Immature natural killer cell (primary cell): ENCODE measurements at regions not wholly inside any gene's neighbourhood (a gene's known extent, or its start where the extent isn't known, plus 50 kb on each side); places are given as distances from the start of the nearest gene placed in this dataset.
"Not testable (repeated sequence)": the region's sequence is repeated elsewhere in the genome, so short reads cannot be mapped to it uniquely, and the experiment has no call there.

Experiments used
- DNase-seq, 3 donors: peaks; one replicate each; pipeline ENCODE4 v3.0.0; 2022; ENCODE audit warnings: mixed read lengths in 1 of 3
- H3K27ac Mint-ChIP-seq, 6 donors: one replicate each; pipeline ENCODE4 v1.8.0; 2020; ENCODE audit warnings: mixed read lengths in 6 of 6, mild to moderate bottlenecking in 5 of 6, inconsistent platforms in 4 of 6, moderate library complexity in 3 of 6
- H3K27me3 Mint-ChIP-seq, 3 donors: one replicate each; pipeline ENCODE4 v1.8.0; 2020 to 2021; ENCODE audit warnings: low read depth in 3 of 3, mild to moderate bottlenecking in 3 of 3, mixed read lengths in 3 of 3, moderate library complexity in 3 of 3, inconsistent platforms in 1 of 3
- H3K36me3 Mint-ChIP-seq, 3 donors: one replicate each; pipeline ENCODE4 v1.8.0; 2020; ENCODE audit warnings: mixed read lengths in 3 of 3, inconsistent platforms in 2 of 3, mild to moderate bottlenecking in 2 of 3
- H3K4me1 Mint-ChIP-seq, 2 donors: one replicate each; pipeline ENCODE4 v1.8.0; 2020; ENCODE audit warnings: inconsistent platforms in 2 of 2, mild to moderate bottlenecking in 2 of 2, mixed read lengths in 2 of 2, moderate library complexity in 1 of 2
- H3K4me3 Mint-ChIP-seq, 5 donors: one replicate each; pipeline ENCODE4 v1.8.0; 2020; ENCODE audit warnings: mild to moderate bottlenecking in 5 of 5, mixed read lengths in 5 of 5, inconsistent platforms in 3 of 5, moderate library complexity in 3 of 5
- H3K9me3 Mint-ChIP-seq, 6 donors: one replicate each; pipeline ENCODE4 v1.8.0; 2020; ENCODE audit warnings: mild to moderate bottlenecking in 6 of 6, mixed read lengths in 6 of 6, inconsistent platforms in 4 of 6, moderate library complexity in 3 of 6

GRCh38 chrY:7299960-7300359 lies 388.4 kb upstream of the AMELY start:
- Mint-ChIP-seq H3K27ac (peak overlapping the region in 1 of 6 donors; percentile 77), H3K4me3 (peak overlapping the region in 1 of 5 donors; percentile 80), H3K9me3 (no peaks in the 10 kb centered on the region), H3K36me3 (peaks cover 0 to 3% (median 0%) of the 10 kb centered on the region in 3 donors), H3K4me1 (no peaks in the 10 kb centered on the region), H3K27me3 (no peaks in the 10 kb centered on the region)
- no peak for DNase-seq

- Mint-ChIP-seq H3K27me3 (peaks cover 0 to 18% (median 0%) of the 10 kb centered on the region in 3 donors), H3K4me3 (no peak overlapping the region), H3K4me1 (no peaks in the 10 kb centered on the region), H3K9me3 (no peaks in the 10 kb centered on the region), H3K36me3 (no peaks in the 10 kb centered on the region), H3K27ac (peak overlapping the region in 1 of 6 donors; percentile 92)
- no peak for DNase-seq
These were observed 380.6 kb upstream of the AMELY start for GRCh38 chrY:7292113-7292512.

GRCh38 chrY:7289889-7290833 lies 378.6 kb upstream of the AMELY start:
- H3K27me3 Mint-ChIP-seq: peaks cover 0 to 21% (median 0%) of the 10 kb centered on the region in 3 donors
- H3K9me3 Mint-ChIP-seq: no peaks in the 10 kb centered on the region
- peak overlapping the region in 1 of 5 donors; percentile 93 for H3K4me3 Mint-ChIP-seq
- no peak for DNase-seq
- H3K27ac Mint-ChIP-seq: peak overlapping the region in 1 of 6 donors; percentile 92
- no peaks in the 10 kb centered on the region for H3K36me3 Mint-ChIP-seq
- H3K4me1 Mint-ChIP-seq: no peaks in the 10 kb centered on the region

- Mint-ChIP-seq H3K4me3 (no peak overlapping the region), H3K27ac (peak overlapping the region in 1 of 6 donors; percentile 92), H3K4me1 (no peaks in the 10 kb centered on the region), H3K9me3 (no peaks in the 10 kb centered on the region), H3K27me3 (peaks cover 0 to 20% (median 0%) of the 10 kb centered on the region in 3 donors), H3K36me3 (no peaks in the 10 kb centered on the region)
- DNase-seq: no peak
These were observed 377.1 kb upstream of the AMELY start for GRCh38 chrY:7288611-7289010.

- H3K9me3 Mint-ChIP-seq, H3K36me3 Mint-ChIP-seq, DNase-seq, H3K4me1 Mint-ChIP-seq: not testable (repeated sequence)
- Mint-ChIP-seq H3K27me3 (peaks cover 0 to 20% (median 0%) of the 10 kb centered on the region in 3 donors), H3K4me3 (peak overlapping the region in 1 of 5 donors; percentile 63), H3K27ac (peak overlapping the region in 1 of 6 donors; percentile 61)
These were observed 376.4 kb upstream of the AMELY start for GRCh38 chrY:7287963-7288362.

- H3K27me3 Mint-ChIP-seq: peaks cover 0 to 17% (median 0%) of the 10 kb centered on the region in 3 donors
- H3K4me3 Mint-ChIP-seq: no peak overlapping the region
- DNase-seq: no peak
- H3K27ac Mint-ChIP-seq: no peak overlapping the region
- H3K9me3 Mint-ChIP-seq: no peaks in the 10 kb centered on the region
- H3K4me1 Mint-ChIP-seq: no peaks in the 10 kb centered on the region
- H3K36me3 Mint-ChIP-seq: no peaks in the 10 kb centered on the region
These were observed 373.8 kb upstream of the AMELY start for GRCh38 chrY:7285388-7285787.

- Mint-ChIP-seq H3K27me3 (peaks cover 0 to 22% (median 0%) of the 10 kb centered on the region in 3 donors), H3K27ac (peak overlapping the region in 1 of 6 donors; percentile 94), H3K36me3 (no peaks in the 10 kb centered on the region), H3K4me1 (no peaks in the 10 kb centered on the region), H3K9me3 (no peaks in the 10 kb centered on the region), H3K4me3 (peak overlapping the region in 1 of 5 donors; percentile 56)
- DNase-seq: no peak
These were observed 371.4 kb upstream of the AMELY start for GRCh38 chrY:7283001-7283400.

- not testable (repeated sequence) for DNase-seq, H3K4me1 Mint-ChIP-seq, H3K36me3 Mint-ChIP-seq, H3K9me3 Mint-ChIP-seq
- Mint-ChIP-seq H3K4me3 (peak overlapping the region in 1 of 5 donors; percentile 81), H3K27ac (peak overlapping the region in 1 of 6 donors; percentile 97), H3K27me3 (peaks cover 0 to 29% (median 0%) of the 10 kb centered on the region in 3 donors)
These were observed 368.7 kb upstream of the AMELY start for GRCh38 chrY:7280151-7280740.

GRCh38 chrY:7275751-7276150 lies 364.2 kb upstream of the AMELY start:
- Mint-ChIP-seq H3K27me3 (peaks cover 0 to 36% (median 0%) of the 10 kb centered on the region in 3 donors), H3K36me3 (no peaks in the 10 kb centered on the region), H3K27ac (peak overlapping the region in 1 of 6 donors; percentile 98), H3K4me1 (no peaks in the 10 kb centered on the region), H3K9me3 (no peaks in the 10 kb centered on the region), H3K4me3 (peak overlapping the region in 1 of 5 donors; percentile 97)
- DNase-seq: no peak

GRCh38 chrY:7275014-7275413 lies 363.5 kb upstream of the AMELY start:
- peak overlapping the region in 1 of 5 donors; percentile 97 for H3K4me3 Mint-ChIP-seq

GRCh38 chrY:7274369-7274913 lies 362.9 kb upstream of the AMELY start:
- Mint-ChIP-seq H3K9me3 (no peaks in the 10 kb centered on the region), H3K27me3 (peaks cover 0 to 26% (median 0%) of the 10 kb centered on the region in 3 donors), H3K4me3 (peak overlapping the region in 1 of 5 donors; percentile 97), H3K4me1 (no peaks in the 10 kb centered on the region), H3K27ac (peak overlapping the region in 1 of 6 donors; percentile 98), H3K36me3 (no peaks in the 10 kb centered on the region)
- no peak for DNase-seq

More at GRCh38 chrY:7275014-7275413, 363.5 kb upstream of the AMELY start:
- H3K36me3 Mint-ChIP-seq: no peaks in the 10 kb centered on the region
- DNase-seq: no peak
- no peaks in the 10 kb centered on the region for H3K9me3 Mint-ChIP-seq
- H3K27ac Mint-ChIP-seq: peak overlapping the region in 1 of 6 donors; percentile 98
- H3K27me3 Mint-ChIP-seq: peaks cover 0 to 32% (median 0%) of the 10 kb centered on the region in 3 donors
- no peaks in the 10 kb centered on the region for H3K4me1 Mint-ChIP-seq

- Mint-ChIP-seq H3K36me3 (no peaks in the 10 kb centered on the region), H3K4me3 (peak overlapping the region in 1 of 5 donors; percentile 94), H3K27ac (peak overlapping the region in 1 of 6 donors; percentile 94), H3K4me1 (no peaks in the 10 kb centered on the region), H3K9me3 (no peaks in the 10 kb centered on the region), H3K27me3 (peaks cover 0 to 21% (median 0%) of the 10 kb centered on the region in 3 donors)
- no peak for DNase-seq
These were observed 362.1 kb upstream of the AMELY start for GRCh38 chrY:7273587-7274203.

GRCh38 chrY:7272556-7273195 lies 361.1 kb upstream of the AMELY start:
- Mint-ChIP-seq H3K4me1 (no peaks in the 10 kb centered on the region), H3K27me3 (peaks cover 0 to 21% (median 0%) of the 10 kb centered on the region in 3 donors), H3K27ac (peak overlapping the region in 1 of 6 donors; percentile 94), H3K36me3 (no peaks in the 10 kb centered on the region), H3K9me3 (no peaks in the 10 kb centered on the region), H3K4me3 (peak overlapping the region in 1 of 5 donors; percentile 94)
- DNase-seq: no peak
